HepG2 (cell line): ENCODE measurements at regions not wholly inside any gene's neighbourhood (a gene's known extent, or its start where the extent isn't known, plus 50 kb on each side); places are given as distances from the start of the nearest gene placed in this dataset.

Source experiments
- ATAC-seq: fragments of 200-7000 bp; cut with Tn5 transposase; 3 replicates; pipeline ENCODE4 v1.9.1; 2020; ENCODE audit warnings: mild to moderate bottlenecking, moderate library complexity
- BruUV-seq: library from RNA; stranded (reverse); fragments of 400-500 nt; replicated peaks from 2 replicates; lab custom pipeline; 2021; lab: Mats Ljungman, UMichigan
- CTCF ChIA-PET: fragments of 300-600 bp; formaldehyde crosslinking; extraction: SDS; loops from one replicate; lab custom pipeline; 2021; ENCODE audit warnings: low total read pairs, inconsistent platforms, low intra/inter-chr PET ratio; lab: Yijun Ruan, JAX
- POLR2A ChIA-PET: fragments of 350-600 bp; sonication (Branson Sonifier 250); formaldehyde crosslinking; loops from one replicate; lab custom pipeline; 2020; ENCODE audit warnings: antibody characterized with exemption, inconsistent platforms; lab: Yijun Ruan, JAX
- DNase-seq: peaks from one replicate; pipeline ENCODE4 v3.0.0-alpha.2; 2015; ENCODE audit warnings: low spot score
- FAIRE-seq: peaks from 3 replicates; lab custom pipeline; 2011; peaks lifted over from hg19 to GRCh38; lab: Jason Lieb, UNC
- H2AFZ ChIP-seq: one replicate; pipeline ENCODE4 v1.6.1; 2011; ENCODE audit warnings: low read length, inconsistent platforms
- H3K27ac ChIP-seq: fragments of 300-600 bp; 3 replicates; pipeline ENCODE4 v1.8.0; 2011; ENCODE audit warnings: mixed run types, mild to moderate bottlenecking, mixed read lengths, low read length, inconsistent platforms; ENCODE audit not compliant: insufficient read depth; ENCODE audit errors: extremely low read length
- H3K27me3 ChIP-seq, 2 experiments: fragments of 200-600 bp in 1 of 2; 2 replicates in 1 of 2; 3 replicates in 1 of 2; pipeline versions ENCODE4 v1.6.0 to v1.8.0; 2011; ENCODE audit warnings: low read length in 2 of 2, mild to moderate bottlenecking in 2 of 2, moderate library complexity in 2 of 2, inconsistent platforms in 1 of 2; ENCODE audit not compliant: insufficient read depth in 2 of 2, control insufficient read depth in 1 of 2
- H3K36me3 ChIP-seq, 2 experiments: fragments of 200-600 bp in 1 of 2; replicated peaks in 1 of 2; 2 replicates in 1 of 2; 3 replicates in 1 of 2; pipeline versions ENCODE4 v1.5.1 to v1.8.0; 2011; ENCODE audit warnings: low read length in 2 of 2, inconsistent platforms in 1 of 2; ENCODE audit not compliant: insufficient read depth in 2 of 2, control insufficient read depth in 1 of 2
- H3K4me1 ChIP-seq: 2 replicates; pipeline ENCODE4 v1.5.1; 2012; ENCODE audit warnings: low read length, inconsistent platforms; ENCODE audit not compliant: insufficient read depth
- H3K4me2 ChIP-seq: 2 replicates; pipeline ENCODE4 v1.6.0; 2011; ENCODE audit warnings: low read depth, low read length, inconsistent platforms
- H3K4me3 ChIP-seq, 3 experiments: fragments of 200-600 bp in 1 of 3; sonication (generic), shearing (Covaris generic) in 1 of 3; replicated peaks in 1 of 3; 2 replicates each; pipeline ENCODE4 v1.5.1; 2011 to 2016; ENCODE audit warnings: low read length in 3 of 3, inconsistent platforms in 2 of 3, low read depth in 2 of 3, mild to moderate bottlenecking in 2 of 3, control low read depth in 1 of 3, mixed read lengths in 1 of 3; ENCODE audit not compliant: insufficient read depth in 1 of 3
- H3K79me2 ChIP-seq: one replicate; pipeline ENCODE4 v1.6.1; 2011; ENCODE audit warnings: low read length, inconsistent platforms; ENCODE audit not compliant: insufficient read depth
- H3K9ac ChIP-seq: 2 replicates; pipeline ENCODE4 v1.6.0; 2011; ENCODE audit warnings: mild to moderate bottlenecking, low read depth, low read length, inconsistent platforms; ENCODE audit not compliant: insufficient read depth
- H3K9me3 ChIP-seq: 2 replicates; pipeline ENCODE4 v1.5.1; 2012; ENCODE audit warnings: mild to moderate bottlenecking, low read length
- H4K20me1 ChIP-seq: 2 replicates; pipeline ENCODE4 v1.6.0; 2011; ENCODE audit warnings: inconsistent platforms, mild to moderate bottlenecking, low read length, moderate library complexity; ENCODE audit not compliant: insufficient read depth
- EED ChIP-seq: sonication (generic); formaldehyde crosslinking; IDR thresholded peaks from 2 replicates; pipeline ENCODE4 v1.5.0; 2020; ENCODE audit warnings: mild to moderate bottlenecking, missing genetic modification reagents
- POLR2G ChIP-seq: fragments of 200-400 bp; formaldehyde crosslinking; IDR thresholded peaks from 2 replicates; pipeline ENCODE4 v1.6.1; 2018; ENCODE audit warnings: mild to moderate bottlenecking, low read depth, low read length, moderate library complexity
- SP140L ChIP-seq: sonication (generic); formaldehyde crosslinking; IDR thresholded peaks from 2 replicates; pipeline ENCODE4 v1.4.0; 2020; ENCODE audit warnings: missing genetic modification reagents, borderline replicate concordance
- ZNF205 ChIP-seq: IDR thresholded peaks from 2 replicates; pipeline ENCODE4 v1.6.1; 2018; ENCODE audit warnings: missing biosample characterization, missing genetic modification reagents
- ZNF891 ChIP-seq: sonication (generic); formaldehyde crosslinking; IDR thresholded peaks from 2 replicates; pipeline ENCODE4 v1.5.0; 2020; ENCODE audit warnings: mild to moderate bottlenecking, missing genetic modification reagents
- WGBS: methylation state at CpG from one replicate; pipeline ENCODE4 v1.1.6; 2017; ENCODE audit warnings: low lambda C conversion rate; 5-methylcytosine and 5-hydroxymethylcytosine counted together
- in situ Hi-C: cut with HindIII; loops from 2 replicates; pipeline ENCODE4 v1.10.0; 2017; ENCODE audit warnings: low pct_unique_long_range_greater_than_20kb; ENCODE audit not compliant: extremely low pct_ligation_motif_present
- intact Hi-C: fragments of 100-400 bp; cut with micrococcal nuclease; formaldehyde crosslinking; loops from one replicate; pipeline ENCODE4 v1.10.0; 2022; ENCODE audit not compliant: unreplicated experiment
- TF ChIP-seq, protein P1 (sequence below): fragments of 450-650 bp; IDR thresholded peaks from 2 replicates; pipeline ENCODE4 v1.6.1; 2017; ENCODE audit warnings: mild to moderate bottlenecking

DNA sequence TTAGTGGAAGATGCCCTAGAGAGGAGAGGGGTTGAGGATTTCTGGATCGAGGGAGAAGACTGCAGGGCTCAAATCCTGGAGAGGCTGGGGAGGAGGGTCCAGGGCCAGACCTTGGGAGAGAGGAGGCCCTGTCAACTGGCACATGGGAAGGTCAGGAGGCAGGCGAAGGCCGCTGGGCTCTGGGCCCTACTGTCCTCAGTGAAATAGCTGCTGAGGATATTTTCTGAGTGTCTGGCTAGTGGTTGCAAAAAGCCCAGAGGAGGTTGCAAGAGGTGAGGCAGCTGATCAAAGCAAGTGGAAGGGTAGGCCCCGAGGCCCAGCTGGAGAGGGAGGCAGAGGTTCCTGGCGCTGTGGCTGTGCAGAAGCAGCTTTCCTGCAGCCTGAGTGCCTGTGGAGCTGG is 103.4 kb upstream of the MLN start:
- Histone ChIP-seq H2AFZ (no peak overlapping the region), H3K9ac (no peak overlapping the region), H3K9me3 (no peaks in the 10 kb centered on the region), H3K79me2 (no peaks in the 10 kb centered on the region), H3K4me3 (peak overlapping the region in 1 of 3 experiments; percentile 27; a peak in 1 of 6 replicates), H3K27me3 (peaks cover 6 to 40% of the 10 kb centered on the region in 2 experiments; a peak in 4 of 5 replicates), H3K27ac (no peak overlapping the region), H4K20me1 (peaks cover 4% of the 10 kb centered on the region), H3K4me1 (peaks cover 21% of the 10 kb centered on the region), H3K4me2 (peak overlapping the region; percentile 1; the same call in 1 of the 2 replicates), H3K36me3 (no peaks in the 10 kb centered on the region)
- intact Hi-C loops = no loop called here
- 15% methylated on average over 5 of the region's 5 CpGs for WGBS
- ATAC-seq (peak; percentile 21), FAIRE-seq (no peak), DNase-seq (no peak)
- CTCF ChIA-PET = no interaction called here
- BruUV-seq = no TSS peak
- POLR2A ChIA-PET = no interaction called here
- TF ChIP-seq ZNF891 (CRISPR knock-in tag) (0 out of 2 replicates have a peak, but pooled peaks have one; percentile 39), POLR2G (no peak), EED (CRISPR knock-in tag) (peak; percentile 46; the same call in 1 of the 2 replicates)
- in situ Hi-C loops = no loop called here

DNA sequence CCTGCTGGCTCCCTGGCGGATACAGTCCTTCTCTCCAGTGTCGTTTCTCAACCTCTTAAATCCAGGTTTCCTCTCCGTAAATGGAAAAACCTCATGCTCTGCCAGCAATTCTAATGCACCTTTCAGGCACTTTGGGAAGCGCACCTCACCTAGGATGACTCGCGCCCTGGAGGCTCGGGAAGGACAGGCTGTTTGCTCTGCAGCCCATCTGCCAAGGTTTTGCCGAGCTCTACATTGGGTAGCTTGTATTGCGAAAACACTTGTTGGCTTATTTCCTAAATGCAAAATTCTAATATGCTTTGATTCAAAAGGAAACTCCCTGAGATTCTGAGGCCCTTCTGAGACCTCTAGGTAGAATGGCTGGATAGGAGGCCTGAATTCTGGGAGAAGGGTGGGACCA is 102.6 kb upstream of the MLN start:
- H3K27ac ChIP-seq = no peak overlapping the region
- H3K9me3 ChIP-seq = no peaks in the 10 kb centered on the region
- peaks cover 4% of the 10 kb centered on the region for H4K20me1 ChIP-seq
- intact Hi-C loops (no loop called here), in situ Hi-C loops (no loop called here)
- FAIRE-seq (no peak), ATAC-seq (no peak), DNase-seq (no peak)
- no peak overlapping the region for H3K4me2 ChIP-seq
- H3K36me3 ChIP-seq = no peaks in the 10 kb centered on the region
- H3K4me1 ChIP-seq = peaks cover 21% of the 10 kb centered on the region
- H2AFZ ChIP-seq = no peak overlapping the region
- H3K27me3 ChIP-seq = peaks cover 6 to 32% of the 10 kb centered on the region in 2 experiments; a peak in 4 of 5 replicates
- 55% methylated on average over 9 of the region's 9 CpGs for WGBS
- no peak overlapping the region for H3K4me3 ChIP-seq
- CTCF ChIA-PET = no interaction called here
- no TSS peak for BruUV-seq
- H3K9ac ChIP-seq = no peak overlapping the region
- POLR2A ChIA-PET = no interaction called here
- no peaks in the 10 kb centered on the region for H3K79me2 ChIP-seq
- TF ChIP-seq SP140L (CRISPR knock-in tag) (no peak), ZNF205 (CRISPR knock-in tag) (no peak)
- TF ChIP-seq, protein P1, sequence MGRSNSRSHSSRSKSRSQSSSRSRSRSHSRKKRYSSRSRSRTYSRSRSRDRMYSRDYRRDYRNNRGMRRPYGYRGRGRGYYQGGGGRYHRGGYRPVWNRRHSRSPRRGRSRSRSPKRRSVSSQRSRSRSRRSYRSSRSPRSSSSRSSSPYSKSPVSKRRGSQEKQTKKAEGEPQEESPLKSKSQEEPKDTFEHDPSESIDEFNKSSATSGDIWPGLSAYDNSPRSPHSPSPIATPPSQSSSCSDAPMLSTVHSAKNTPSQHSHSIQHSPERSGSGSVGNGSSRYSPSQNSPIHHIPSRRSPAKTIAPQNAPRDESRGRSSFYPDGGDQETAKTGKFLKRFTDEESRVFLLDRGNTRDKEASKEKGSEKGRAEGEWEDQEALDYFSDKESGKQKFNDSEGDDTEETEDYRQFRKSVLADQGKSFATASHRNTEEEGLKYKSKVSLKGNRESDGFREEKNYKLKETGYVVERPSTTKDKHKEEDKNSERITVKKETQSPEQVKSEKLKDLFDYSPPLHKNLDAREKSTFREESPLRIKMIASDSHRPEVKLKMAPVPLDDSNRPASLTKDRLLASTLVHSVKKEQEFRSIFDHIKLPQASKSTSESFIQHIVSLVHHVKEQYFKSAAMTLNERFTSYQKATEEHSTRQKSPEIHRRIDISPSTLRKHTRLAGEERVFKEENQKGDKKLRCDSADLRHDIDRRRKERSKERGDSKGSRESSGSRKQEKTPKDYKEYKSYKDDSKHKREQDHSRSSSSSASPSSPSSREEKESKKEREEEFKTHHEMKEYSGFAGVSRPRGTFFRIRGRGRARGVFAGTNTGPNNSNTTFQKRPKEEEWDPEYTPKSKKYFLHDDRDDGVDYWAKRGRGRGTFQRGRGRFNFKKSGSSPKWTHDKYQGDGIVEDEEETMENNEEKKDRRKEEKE = no peak
